GM12878 (cell line): ENCODE measurements at regions not wholly inside any gene's neighbourhood (a gene's known extent, or its start where the extent isn't known, plus 50 kb on each side); places are given as distances from the start of the nearest gene placed in this dataset.

Source experiments
- ATAC-seq: fragments of 200-7000 bp; cut with Tn5 transposase; 3 replicates; pipeline ENCODE4 v1.9.1; 2020; ENCODE audit warnings: mild to moderate bottlenecking, moderate library complexity
- BruUV-seq: library from RNA; stranded (reverse); fragments of 400-500 nt; replicated peaks from 2 replicates; lab custom pipeline; 2021; lab: Mats Ljungman, UMichigan
- CTCF ChIA-PET: fragments of 300-600 bp; sonication (Branson Sonifier 250); formaldehyde crosslinking; extraction: SDS; loops from one replicate; lab custom pipeline; 2021; ENCODE audit warnings: inconsistent platforms; lab: Yijun Ruan, JAX
- POLR2A ChIA-PET: fragments of 350-600 bp; formaldehyde crosslinking; extraction: SDS; loops from one replicate; lab custom pipeline; 2021; ENCODE audit warnings: inconsistent platforms; lab: Charles Lee
- RAD21 ChIA-PET: fragments of 300-600 bp; sonication (Branson Sonifier 250); formaldehyde crosslinking; loops from one replicate; lab custom pipeline; 2023; ENCODE audit warnings: antibody characterized with exemption; ENCODE audit not compliant: unreplicated experiment; lab: Charles Lee
- SMC1A ChIA-PET: fragments of 300-600 bp; sonication (Branson Sonifier 250); formaldehyde crosslinking; loops from one replicate; lab custom pipeline; 2023; ENCODE audit not compliant: unreplicated experiment, uncharacterized antibody; lab: Charles Lee
- DNase-seq: peaks from one replicate; pipeline ENCODE4 v3.0.0-alpha.2; 2011; ENCODE audit warnings: low read depth, low spot score
- FAIRE-seq: peaks from 3 replicates; lab custom pipeline; 2011; peaks lifted over from hg19 to GRCh38; lab: Jason Lieb, UNC
- H2AFZ ChIP-seq: 2 replicates; pipeline ENCODE4 v1.6.0; 2011; ENCODE audit warnings: low read depth, low read length, control low read depth; ENCODE audit not compliant: control insufficient read depth
- H3K27ac ChIP-seq: 2 replicates; pipeline ENCODE4 v1.5.1; 2011; ENCODE audit warnings: control low read depth; ENCODE audit not compliant: control insufficient read depth, insufficient read depth
- H3K27me3 ChIP-seq, 2 experiments: replicated peaks in 1 of 2; 2 replicates each; pipeline versions ENCODE4 v1.6.0 to v1.6.1; 2011; ENCODE audit warnings: low read length in 1 of 2; ENCODE audit not compliant: control insufficient read depth in 2 of 2, insufficient read depth in 2 of 2
- H3K36me3 ChIP-seq, 2 experiments: 2 replicates each; pipeline ENCODE4 v1.5.1; 2011; ENCODE audit warnings: low read length in 1 of 2; ENCODE audit not compliant: control insufficient read depth in 2 of 2, insufficient read depth in 2 of 2
- H3K4me1 ChIP-seq: 2 replicates; pipeline ENCODE4 v1.6.1; 2011; ENCODE audit warnings: mild to moderate bottlenecking, low read length, moderate library complexity, mixed read lengths; ENCODE audit not compliant: control insufficient read depth, insufficient read depth
- H3K4me2 ChIP-seq: 2 replicates; pipeline ENCODE4 v1.6.0; 2011; ENCODE audit warnings: control low read depth; ENCODE audit not compliant: control insufficient read depth, insufficient read depth
- H3K4me3 ChIP-seq: fragments of 200-600 bp; sonication (generic); 2 replicates; pipeline ENCODE4 v1.5.1; 2016
- H3K79me2 ChIP-seq: 2 replicates; pipeline ENCODE4 v1.6.0; 2011; ENCODE audit warnings: low read length; ENCODE audit not compliant: control insufficient read depth, insufficient read depth
- H3K9ac ChIP-seq: 2 replicates; pipeline ENCODE4 v1.8.0; 2011; ENCODE audit warnings: low read length, control low read depth, mixed read lengths; ENCODE audit not compliant: control insufficient read depth, insufficient read depth
- H3K9me3 ChIP-seq: replicated peaks from 3 replicates; pipeline ENCODE4 v1.5.1; 2011; ENCODE audit warnings: mild to moderate bottlenecking, low read length; ENCODE audit not compliant: control insufficient read depth, insufficient read depth
- H4K20me1 ChIP-seq: 2 replicates; pipeline ENCODE4 v1.6.0; 2011; ENCODE audit not compliant: control insufficient read depth, insufficient read depth
- BRCA1 ChIP-seq: IDR thresholded peaks from 2 replicates; pipeline ENCODE4 v1.6.1; 2011; ENCODE audit warnings: low read depth, low read length, improper control_type of control experiment
- EP300 ChIP-seq, 2 experiments: fragments of 150-350 bp in 1 of 2; IDR thresholded peaks; 2 replicates each; pipeline ENCODE4 v1.6.1; 2011 to 2012; ENCODE audit warnings: low read depth in 2 of 2, low read length in 2 of 2, borderline replicate concordance in 1 of 2, improper control_type of control experiment in 1 of 2, inconsistent platforms in 1 of 2; ENCODE audit not compliant: control insufficient read depth in 1 of 2
- HCFC1 ChIP-seq: fragments of 150-350 bp; IDR thresholded peaks from 2 replicates; pipeline ENCODE4 v1.6.1; 2014; ENCODE audit warnings: low read length
- NFIC ChIP-seq: IDR thresholded peaks from 2 replicates; pipeline ENCODE4 v1.6.1; 2012; ENCODE audit warnings: low read depth, mild to moderate bottlenecking, inconsistent platforms, low read length, moderate library complexity
- NR2F1 ChIP-seq: fragments of 450-650 bp; conservative IDR thresholded peaks from 2 replicates; pipeline ENCODE4 v1.6.1; 2017; ENCODE audit warnings: mild to moderate bottlenecking
- RAD21 ChIP-seq: IDR thresholded peaks from 2 replicates; pipeline ENCODE4 v1.6.1; 2011; ENCODE audit warnings: mild to moderate bottlenecking, low read depth, low read length, moderate library complexity; ENCODE audit not compliant: insufficient read depth
- RBBP5 ChIP-seq: fragments of 200-600 bp; sonication (generic); conservative IDR thresholded peaks from 2 replicates; pipeline ENCODE4 v1.6.1; 2016
- TAF1 ChIP-seq: IDR thresholded peaks from 2 replicates; pipeline ENCODE4 v1.6.1; 2011; ENCODE audit warnings: mild to moderate bottlenecking, low read depth, low read length, borderline replicate concordance
- TARDBP ChIP-seq: IDR thresholded peaks from 2 replicates; pipeline ENCODE4 v1.6.1; 2016; ENCODE audit warnings: borderline replicate concordance
- TCF12 ChIP-seq: IDR thresholded peaks from 2 replicates; pipeline ENCODE4 v1.6.1; 2011; ENCODE audit warnings: low read depth, mild to moderate bottlenecking, low read length
- WGBS: methylation state at CpG from one replicate; pipeline ENCODE4 v1.1.6; 2016; ENCODE audit warnings: low lambda C conversion rate; ENCODE audit not compliant: insufficient replicate concordance, insufficient coverage; ENCODE audit errors: missing lambda C conversion rate; 5-methylcytosine and 5-hydroxymethylcytosine counted together
- in situ Hi-C: fragments of 300-500 bp; cut with MboI; formaldehyde crosslinking; loops from 9 replicates; pipeline ENCODE4 v1.14.3; 2018; ENCODE audit warnings: mixed read lengths
- intact Hi-C: fragments of 100-400 bp; cut with micrococcal nuclease; formaldehyde crosslinking; loops from one replicate; pipeline ENCODE4 v1.14.2; 2022; ENCODE audit not compliant: unreplicated experiment
- TF ChIP-seq, protein P1 (sequence below): fragments of 450-650 bp; IDR thresholded peaks from 2 replicates; pipeline ENCODE4 v1.6.1; 2017; ENCODE audit warnings: borderline replicate concordance
- TF ChIP-seq, protein P2 (sequence below): IDR thresholded peaks from 2 replicates; pipeline ENCODE4 v1.6.1; 2012; ENCODE audit warnings: low read length, inconsistent platforms

DNA sequence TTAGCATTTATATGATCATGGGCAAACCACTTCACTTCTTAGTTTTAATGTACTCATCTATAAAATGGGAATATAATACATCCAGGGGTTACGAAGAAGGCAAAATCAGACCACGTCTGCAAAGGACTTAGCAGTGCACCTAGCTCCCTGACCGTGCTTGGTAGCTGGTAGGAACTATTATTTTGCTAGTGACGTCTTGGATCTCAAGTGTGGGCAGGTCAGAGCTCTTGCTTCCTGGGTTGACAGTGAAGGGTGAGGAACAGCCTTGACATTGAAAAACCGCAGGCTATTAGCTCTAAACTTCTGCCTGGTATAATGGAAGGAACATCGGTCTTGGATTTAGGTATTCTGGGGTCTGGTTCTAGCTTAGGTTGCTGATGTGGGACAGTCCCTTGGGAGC lies 89.3 kb upstream of the MED13L start:
- ChIA-PET POLR2A (no interaction called here), SMC1A (interaction anchor here (0.6 kb wide), 1 partner anchor 195 kb away, joined by 3 read pairs; no protein-coding TSS in a partner anchor), RAD21 (no interaction called here), CTCF (interaction anchor here (0.5 kb wide), 1 partner anchor 96 kb away, joined by 4 read pairs; no protein-coding TSS in a partner anchor)
- H3K9me3 ChIP-seq: no peaks in the 10 kb centered on the region; the same call in 2 of the 3 replicates
- in situ Hi-C loops: no loop called here
- DNase-seq: no peak
- H4K20me1 ChIP-seq: no peaks in the 10 kb centered on the region
- H3K4me2 ChIP-seq: no peak overlapping the region
- FAIRE-seq: no peak
- no peaks in the 10 kb centered on the region for H3K36me3 ChIP-seq
- ATAC-seq: no peak
- intact Hi-C loops: no loop called here
- WGBS: 56% methylated on average over 6 of the region's 6 CpGs
- H3K9ac ChIP-seq: no peak overlapping the region
- BruUV-seq: no TSS peak
- no peaks in the 10 kb centered on the region for H3K27me3 ChIP-seq
- no peak overlapping the region for H3K27ac ChIP-seq
- H3K4me1 ChIP-seq: no peaks in the 10 kb centered on the region; the same call in 1 of the 2 replicates
- H3K79me2 ChIP-seq: no peaks in the 10 kb centered on the region
- no peak overlapping the region for H3K4me3 ChIP-seq
- H2AFZ ChIP-seq: no peak overlapping the region
- TF ChIP-seq, protein P1, sequence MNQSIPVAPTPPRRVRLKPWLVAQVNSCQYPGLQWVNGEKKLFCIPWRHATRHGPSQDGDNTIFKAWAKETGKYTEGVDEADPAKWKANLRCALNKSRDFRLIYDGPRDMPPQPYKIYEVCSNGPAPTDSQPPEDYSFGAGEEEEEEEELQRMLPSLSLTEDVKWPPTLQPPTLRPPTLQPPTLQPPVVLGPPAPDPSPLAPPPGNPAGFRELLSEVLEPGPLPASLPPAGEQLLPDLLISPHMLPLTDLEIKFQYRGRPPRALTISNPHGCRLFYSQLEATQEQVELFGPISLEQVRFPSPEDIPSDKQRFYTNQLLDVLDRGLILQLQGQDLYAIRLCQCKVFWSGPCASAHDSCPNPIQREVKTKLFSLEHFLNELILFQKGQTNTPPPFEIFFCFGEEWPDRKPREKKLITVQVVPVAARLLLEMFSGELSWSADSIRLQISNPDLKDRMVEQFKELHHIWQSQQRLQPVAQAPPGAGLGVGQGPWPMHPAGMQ: no peak
- TF ChIP-seq, protein P2, sequence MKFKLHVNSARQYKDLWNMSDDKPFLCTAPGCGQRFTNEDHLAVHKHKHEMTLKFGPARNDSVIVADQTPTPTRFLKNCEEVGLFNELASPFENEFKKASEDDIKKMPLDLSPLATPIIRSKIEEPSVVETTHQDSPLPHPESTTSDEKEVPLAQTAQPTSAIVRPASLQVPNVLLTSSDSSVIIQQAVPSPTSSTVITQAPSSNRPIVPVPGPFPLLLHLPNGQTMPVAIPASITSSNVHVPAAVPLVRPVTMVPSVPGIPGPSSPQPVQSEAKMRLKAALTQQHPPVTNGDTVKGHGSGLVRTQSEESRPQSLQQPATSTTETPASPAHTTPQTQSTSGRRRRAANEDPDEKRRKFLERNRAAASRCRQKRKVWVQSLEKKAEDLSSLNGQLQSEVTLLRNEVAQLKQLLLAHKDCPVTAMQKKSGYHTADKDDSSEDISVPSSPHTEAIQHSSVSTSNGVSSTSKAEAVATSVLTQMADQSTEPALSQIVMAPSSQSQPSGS: no peak
- TF ChIP-seq NR2F1 (no peak), TAF1 (no peak), RAD21 (no peak), TCF12 (no peak), HCFC1 (no peak), BRCA1 (no peak), NFIC (no peak), TARDBP (no peak), EP300 (IDR thresholded peaks at IDR 0.05; ENCODE audit: borderline replicate concordance in 1 of 2, control insufficient read depth in 1 of 2, low read depth in 2 of 2, low read length in 2 of 2) (no peak), RBBP5 (no peak)
